Neural progenitor cell (in vitro differentiated cells): ENCODE measurements at regions not wholly inside any gene's neighbourhood (a gene's known extent, or its start where the extent isn't known, plus 50 kb on each side); places are given as distances from the start of the nearest gene placed in this dataset.
"Not testable (repeated sequence)": the region's sequence is repeated elsewhere in the genome, so short reads cannot be mapped to it uniquely, and the experiment has no call there.

Experiments
- EZH2phosphoT487 ChIP-seq: fragments of 200-600 bp; sonication (generic); IDR thresholded peaks from 2 replicates; pipeline ENCODE4 v1.6.1; 2017; ENCODE audit warnings: antibody characterized with exemption
- TF ChIP-seq, protein P1 (sequence below): fragments of 200-600 bp; sonication (generic); IDR thresholded peaks from 2 replicates; pipeline ENCODE4 v1.5.1; 2017; ENCODE audit warnings: antibody characterized with exemption, mild to moderate bottlenecking

DNA sequence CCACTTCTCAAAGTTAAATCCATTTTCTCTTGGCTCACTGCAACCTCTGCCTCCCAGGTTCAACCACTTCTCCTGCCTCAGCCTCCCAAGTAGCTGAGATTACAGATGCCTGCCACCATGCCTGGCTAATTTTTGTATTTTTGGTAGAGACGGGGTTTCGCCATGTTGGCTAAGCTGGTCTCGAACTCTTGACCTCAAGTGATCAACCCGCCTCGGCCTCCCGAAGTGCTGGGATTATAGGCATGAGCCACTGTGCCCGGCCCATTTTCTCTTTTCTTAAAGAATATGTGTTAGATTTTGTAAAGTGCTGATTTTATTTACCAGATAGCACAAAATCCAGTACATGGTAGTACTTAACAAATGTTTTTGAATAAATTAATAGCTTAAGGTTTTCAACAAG lies 484.1 kb upstream of the PTGER4 start:
- TF ChIP-seq, protein P1, sequence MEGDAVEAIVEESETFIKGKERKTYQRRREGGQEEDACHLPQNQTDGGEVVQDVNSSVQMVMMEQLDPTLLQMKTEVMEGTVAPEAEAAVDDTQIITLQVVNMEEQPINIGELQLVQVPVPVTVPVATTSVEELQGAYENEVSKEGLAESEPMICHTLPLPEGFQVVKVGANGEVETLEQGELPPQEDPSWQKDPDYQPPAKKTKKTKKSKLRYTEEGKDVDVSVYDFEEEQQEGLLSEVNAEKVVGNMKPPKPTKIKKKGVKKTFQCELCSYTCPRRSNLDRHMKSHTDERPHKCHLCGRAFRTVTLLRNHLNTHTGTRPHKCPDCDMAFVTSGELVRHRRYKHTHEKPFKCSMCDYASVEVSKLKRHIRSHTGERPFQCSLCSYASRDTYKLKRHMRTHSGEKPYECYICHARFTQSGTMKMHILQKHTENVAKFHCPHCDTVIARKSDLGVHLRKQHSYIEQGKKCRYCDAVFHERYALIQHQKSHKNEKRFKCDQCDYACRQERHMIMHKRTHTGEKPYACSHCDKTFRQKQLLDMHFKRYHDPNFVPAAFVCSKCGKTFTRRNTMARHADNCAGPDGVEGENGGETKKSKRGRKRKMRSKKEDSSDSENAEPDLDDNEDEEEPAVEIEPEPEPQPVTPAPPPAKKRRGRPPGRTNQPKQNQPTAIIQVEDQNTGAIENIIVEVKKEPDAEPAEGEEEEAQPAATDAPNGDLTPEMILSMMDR, result not testable (repeated sequence)
- TF ChIP-seq EZH2phosphoT487, result not testable (repeated sequence)
